ENCODE measurements at regions not wholly inside any gene's neighbourhood (a gene's known extent, or its start where the extent isn't known, plus 50 kb on each side); places are given as distances from the start of the nearest gene placed in this dataset.

DNA sequence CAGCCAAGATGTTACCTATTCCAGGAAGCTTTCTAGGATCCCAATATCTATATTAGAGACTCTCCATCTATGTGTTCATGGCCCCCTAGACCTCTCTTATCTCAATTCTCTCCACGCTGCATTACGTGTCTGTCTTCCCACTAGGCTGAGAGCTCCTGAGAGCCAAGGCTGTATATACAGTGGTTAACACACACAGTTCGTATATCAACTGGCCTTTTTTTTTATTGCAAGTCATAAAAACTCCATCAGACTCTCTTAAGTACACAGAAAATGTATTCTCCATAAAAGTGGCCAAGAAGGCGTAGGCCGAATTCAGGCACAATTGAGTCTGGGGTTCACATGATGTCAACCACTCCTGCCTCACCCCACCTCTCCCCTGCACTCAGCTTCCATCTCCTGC is 115.9 kb downstream of the TRIM29 start:
- no peak for DNase-seq
- H3K27ac ChIP-seq, result no peak overlapping the region
- no peak for TF ChIP-seq CTCF (IDR thresholded peaks at IDR 0.05)
- H3K27me3 ChIP-seq, result peaks cover 0 to 70% (median 38%) of the 10 kb centered on the region in 7 donors
- H3K4me3 ChIP-seq, result no peak overlapping the region
- intact Hi-C loops (cut with DNase I), result no loop called here
- no peak for ATAC-seq
- no peaks in the 10 kb centered on the region for H3K4me1 ChIP-seq
- 88 to 89% methylated on average over 5 of the region's 5 CpGs for WGBS, 2 donors
- no peaks in the 10 kb centered on the region for H3K9me3 ChIP-seq
- no peaks in the 10 kb centered on the region for H3K36me3 ChIP-seq

GRCh38 chr11:120021391-120021953 is 116.4 kb downstream of the TRIM29 start:
- no peak for TF ChIP-seq CTCF (IDR thresholded peaks at IDR 0.05)
- H3K9me3 ChIP-seq, result no peaks in the 10 kb centered on the region
- H3K4me3 ChIP-seq, result no peak overlapping the region
- H3K36me3 ChIP-seq, result no peaks in the 10 kb centered on the region
- 85 to 90% methylated on average over 7 of the region's 7 CpGs for WGBS, 2 donors
- no peaks in the 10 kb centered on the region for H3K4me1 ChIP-seq
- no peak for DNase-seq
- ATAC-seq, result no peak
- no peak overlapping the region for H3K27ac ChIP-seq
- intact Hi-C loops (cut with DNase I), result no loop called here
- H3K27me3 ChIP-seq, result peaks cover 0 to 72% (median 43%) of the 10 kb centered on the region in 7 donors

DNA sequence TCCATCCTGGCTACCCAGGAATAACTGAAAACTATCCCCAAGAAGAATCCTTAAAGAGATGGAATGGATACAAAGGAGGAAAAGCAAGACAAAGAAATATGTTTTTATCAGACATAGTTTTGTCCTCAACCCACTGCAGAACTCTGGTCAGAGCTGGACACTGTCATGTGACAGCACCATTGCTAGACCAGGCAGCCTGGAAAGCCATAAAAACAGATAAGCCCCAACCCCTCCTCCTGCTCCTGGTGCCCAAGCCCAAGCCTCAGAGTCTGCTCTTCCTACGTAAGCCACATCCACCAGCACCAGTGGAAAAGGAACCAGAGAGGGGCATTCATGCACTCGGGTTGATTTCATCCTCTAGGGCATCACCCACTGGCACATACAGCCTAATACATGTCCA is 116.9 kb downstream of the TRIM29 start:
- DNase-seq (no peak), ATAC-seq (no peak)
- no peak for TF ChIP-seq CTCF (IDR thresholded peaks at IDR 0.05)
- intact Hi-C loops (cut with DNase I), result no loop called here
- H3K9me3 ChIP-seq, result no peaks in the 10 kb centered on the region
- peaks cover 0 to 72% (median 43%) of the 10 kb centered on the region in 7 donors for H3K27me3 ChIP-seq
- H3K27ac ChIP-seq, result no peak overlapping the region
- 68 to 87% methylated on average over 2 of the region's 2 CpGs for WGBS, 2 donors
- H3K4me1 ChIP-seq, result no peaks in the 10 kb centered on the region
- no peaks in the 10 kb centered on the region for H3K36me3 ChIP-seq
- H3K4me3 ChIP-seq, result no peak overlapping the region

- Histone ChIP-seq H3K4me1 (no peaks in the 10 kb centered on the region), H3K27ac (no peak overlapping the region), H3K36me3 (no peaks in the 10 kb centered on the region), H3K9me3 (no peaks in the 10 kb centered on the region), H3K27me3 (peaks cover 0 to 75% (median 48%) of the 10 kb centered on the region in 7 donors), H3K4me3 (no peak overlapping the region)
- DNase-seq, result no peak
- TF ChIP-seq CTCF (IDR thresholded peaks at IDR 0.05), result no peak
- intact Hi-C loops (cut with DNase I), result no loop called here
- WGBS, 2 donors, result 89 to 92% methylated on average over 4 of the region's 4 CpGs
- ATAC-seq, result no peak
These were observed 117.4 kb downstream of the TRIM29 start for GRCh38 chr11:120020486-120020885.

Data from heart right ventricle (tissue), 16 donors.